ENCODE measurements at regions not wholly inside any gene's neighbourhood (a gene's known extent, or its start where the extent isn't known, plus 50 kb on each side); places are given as distances from the start of the nearest gene placed in this dataset.

DNA sequence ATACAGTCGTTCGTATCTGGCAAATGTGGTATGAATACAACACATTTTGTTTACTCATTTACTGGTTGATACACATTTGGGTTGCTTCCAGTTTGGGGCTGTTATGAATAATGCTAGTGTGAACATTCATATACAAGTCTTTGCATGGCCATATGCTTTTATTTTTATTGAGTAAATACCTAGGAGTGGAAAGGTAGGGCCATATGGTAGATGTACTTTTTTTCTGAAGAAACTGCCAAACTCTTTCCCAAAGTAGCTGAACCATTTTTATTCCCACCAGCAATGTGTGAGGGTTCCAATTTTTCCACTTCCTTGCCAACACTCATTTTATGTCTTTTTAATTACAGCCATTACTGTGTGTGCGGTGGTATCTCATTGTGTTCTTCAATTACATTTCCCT is 496.2 kb upstream of the NRXN1 start:
- DNase-seq (ENCODE audit: low spot score): no peak

DNA sequence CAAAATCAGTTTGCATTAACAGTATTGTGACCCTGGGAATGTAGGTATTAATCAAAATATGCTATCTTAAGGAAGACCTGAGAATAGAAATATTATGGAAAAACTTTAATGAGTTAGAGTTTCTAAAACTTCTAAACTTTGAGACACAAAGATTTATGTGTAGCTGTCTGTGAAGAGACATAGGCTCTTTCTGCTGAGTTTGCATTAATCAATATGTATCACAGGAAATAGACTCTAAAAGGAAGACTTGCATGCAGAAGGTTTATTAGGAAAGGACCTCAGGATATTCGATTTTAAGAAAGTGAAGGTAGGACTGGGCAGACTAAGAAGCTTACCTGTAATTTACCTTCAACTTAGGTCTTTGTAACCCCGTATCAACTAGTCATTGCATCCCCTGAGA is 494.8 kb upstream of the NRXN1 start:
- no peak for DNase-seq (ENCODE audit: low spot score)

DNA sequence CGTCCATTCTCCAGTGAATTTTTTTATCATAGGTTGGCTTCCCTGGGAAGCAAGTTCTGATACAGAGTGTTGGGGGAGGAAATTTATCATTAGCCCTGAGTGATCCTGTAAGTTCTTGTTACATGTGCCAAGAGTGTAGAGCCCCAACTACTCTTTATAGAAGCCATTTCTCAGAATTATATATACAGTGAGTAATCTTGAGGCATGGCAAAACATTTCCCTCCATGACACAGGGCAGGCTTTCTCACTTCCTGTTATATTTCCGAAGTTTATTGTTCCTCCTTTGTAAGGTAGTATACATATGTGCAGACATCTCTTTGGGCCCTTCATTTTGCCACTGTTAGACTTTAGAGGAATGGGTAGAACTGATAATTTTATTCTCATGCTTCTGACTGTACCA is 484.7 kb upstream of the NRXN1 start:
- no peak for DNase-seq (ENCODE audit: low spot score)

DNA sequence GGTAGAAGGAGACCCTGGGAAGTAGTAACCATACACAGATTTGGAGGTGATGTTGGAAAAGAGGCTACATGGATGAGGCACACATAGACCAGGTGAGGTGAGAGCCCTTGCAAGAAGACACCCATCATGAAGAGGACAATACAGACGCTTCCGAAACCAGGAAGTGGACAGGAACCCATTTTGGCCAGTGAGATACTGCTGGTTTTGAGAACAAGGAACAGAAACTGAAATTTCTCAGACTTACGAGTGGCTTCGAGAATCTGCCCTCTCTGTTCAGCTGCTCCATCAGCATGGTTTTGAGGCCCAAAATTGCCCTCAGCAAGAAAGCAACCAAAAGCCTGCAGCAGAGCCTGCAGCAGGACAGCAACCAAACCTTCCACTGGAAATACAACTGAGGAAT is 479.1 kb upstream of the NRXN1 start:
- no peak for DNase-seq (ENCODE audit: low spot score)

DNA sequence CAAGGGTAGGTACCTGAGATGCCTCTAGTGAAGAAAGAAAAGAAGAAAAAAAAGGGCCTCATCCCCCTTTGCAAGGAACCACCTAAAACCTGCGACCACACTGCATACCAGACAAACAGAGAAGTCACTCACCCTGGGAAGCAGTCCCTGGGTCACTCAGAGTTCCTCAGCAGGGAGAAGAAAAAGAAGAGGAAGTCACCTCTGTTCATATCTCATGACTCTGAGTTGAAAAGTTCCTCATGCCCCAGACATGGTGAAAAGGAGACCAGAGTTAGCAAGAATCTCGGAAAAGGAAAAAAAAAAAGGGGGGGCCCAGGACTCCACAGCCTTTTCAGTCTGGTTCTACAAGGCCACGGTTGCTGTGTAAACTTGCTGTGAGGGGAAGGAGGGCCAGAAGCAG is 478.4 kb upstream of the NRXN1 start:
- peak; percentile 34 for DNase-seq (ENCODE audit: low spot score)

DNA sequence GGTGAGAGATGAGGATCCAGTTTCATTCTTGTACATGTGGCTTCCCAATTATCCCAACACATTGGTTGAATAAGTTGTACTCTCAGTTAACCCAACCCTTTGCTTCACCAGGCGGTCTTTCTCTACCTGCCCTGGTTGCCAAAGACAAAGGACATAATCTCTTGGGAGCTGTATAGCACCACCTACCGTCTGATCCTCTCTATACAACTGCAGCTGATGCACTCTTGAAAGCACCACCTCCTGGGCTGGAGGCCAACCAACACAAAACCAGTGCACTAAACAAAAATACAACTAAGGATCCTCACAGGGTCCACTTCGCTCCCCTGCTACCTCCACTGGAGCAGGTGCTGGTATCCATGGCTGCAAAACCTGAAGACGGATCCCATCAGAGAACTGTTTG is 473.6 kb upstream of the NRXN1 start:
- no peak for DNase-seq (ENCODE audit: low spot score)

DNA sequence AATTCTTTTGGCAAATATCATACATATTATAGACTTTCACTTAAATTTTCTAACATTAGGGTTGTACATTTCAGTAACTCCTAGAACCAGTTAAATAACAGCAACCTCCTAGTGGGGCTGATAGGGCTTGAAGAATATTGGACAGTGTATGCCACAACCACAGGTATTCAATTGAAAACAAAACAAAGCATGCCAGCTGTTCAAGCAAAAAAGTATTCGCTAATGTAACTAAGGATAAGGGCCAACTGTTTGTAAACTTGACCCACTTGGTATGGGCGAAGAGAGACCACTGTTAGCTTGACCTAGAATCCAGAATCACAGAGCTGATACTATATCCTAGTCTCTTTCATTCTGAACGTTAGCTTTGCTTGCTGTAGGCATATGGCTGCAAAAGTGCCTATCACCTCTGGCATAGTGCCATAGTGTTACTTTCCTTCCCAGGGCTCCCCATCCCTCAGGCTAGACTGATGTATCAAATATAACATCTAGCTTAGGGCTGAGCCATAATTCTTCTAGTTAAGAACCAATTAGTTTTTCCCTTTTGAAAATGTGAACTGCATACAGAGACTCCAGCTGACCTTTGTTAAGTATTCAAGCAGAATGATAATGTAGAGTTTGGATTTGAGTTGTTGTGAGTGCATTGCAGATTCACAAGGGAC is 458.8 kb upstream of the NRXN1 start:
- no peak for DNase-seq (ENCODE audit: low spot score)

DNA sequence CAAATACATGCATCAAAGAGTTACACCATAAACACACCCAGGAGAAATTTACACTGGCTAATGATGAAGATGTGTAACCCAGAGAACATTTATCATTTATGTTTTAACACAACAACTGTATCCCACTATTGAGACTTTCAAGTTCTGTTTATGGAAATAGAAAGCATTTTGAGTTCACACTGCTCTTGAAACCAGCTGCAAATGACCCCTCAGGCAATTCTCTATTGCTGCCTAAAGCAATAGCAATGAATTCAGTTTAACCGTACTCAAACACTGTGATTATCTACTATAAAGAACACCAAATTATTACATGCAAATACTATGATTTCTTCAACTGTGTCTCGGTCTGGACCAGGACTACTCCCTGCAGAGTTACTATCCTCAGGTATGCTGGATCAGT is 452.7 kb upstream of the NRXN1 start:
- DNase-seq (ENCODE audit: low spot score): no peak

DNA sequence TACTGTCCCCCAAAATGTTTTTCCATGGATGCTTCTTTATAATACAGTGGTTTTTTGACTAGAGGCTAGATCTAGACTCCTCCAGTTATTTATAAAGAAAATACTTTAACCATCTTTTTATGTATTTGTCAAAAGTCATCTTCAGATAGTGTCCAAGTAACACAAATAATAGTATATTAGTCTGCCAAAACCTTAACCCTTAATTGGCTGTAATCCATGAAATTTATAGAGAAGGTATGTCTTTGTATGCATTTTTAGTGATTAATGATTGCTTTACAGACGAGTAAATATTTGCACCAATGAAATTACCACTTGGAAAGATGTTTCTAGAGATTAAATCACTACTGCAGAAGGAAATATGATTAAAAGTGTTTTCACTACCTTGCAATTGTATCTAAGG is 451.8 kb upstream of the NRXN1 start:
- no peak for DNase-seq (ENCODE audit: low spot score)

DNA sequence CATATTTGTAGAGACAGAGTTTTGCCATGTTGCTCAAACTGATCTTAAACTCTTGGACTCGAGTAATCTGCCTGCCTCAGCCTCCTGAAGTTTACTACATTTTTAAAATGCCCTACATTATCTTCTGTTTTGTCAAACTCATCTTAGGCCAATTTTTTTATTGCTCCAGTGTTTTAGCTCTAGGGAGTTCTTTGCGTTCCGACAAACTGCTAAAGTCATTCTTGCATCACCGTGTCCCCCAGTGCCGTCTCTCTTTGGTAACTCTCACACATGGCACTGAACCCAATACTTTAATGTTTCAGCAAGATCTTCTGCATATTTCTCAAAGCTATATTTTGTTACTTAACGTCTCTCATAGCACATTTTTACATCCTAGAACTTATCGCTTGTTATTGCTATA is 440.9 kb upstream of the NRXN1 start:
- DNase-seq (ENCODE audit: low spot score): no peak

DNA sequence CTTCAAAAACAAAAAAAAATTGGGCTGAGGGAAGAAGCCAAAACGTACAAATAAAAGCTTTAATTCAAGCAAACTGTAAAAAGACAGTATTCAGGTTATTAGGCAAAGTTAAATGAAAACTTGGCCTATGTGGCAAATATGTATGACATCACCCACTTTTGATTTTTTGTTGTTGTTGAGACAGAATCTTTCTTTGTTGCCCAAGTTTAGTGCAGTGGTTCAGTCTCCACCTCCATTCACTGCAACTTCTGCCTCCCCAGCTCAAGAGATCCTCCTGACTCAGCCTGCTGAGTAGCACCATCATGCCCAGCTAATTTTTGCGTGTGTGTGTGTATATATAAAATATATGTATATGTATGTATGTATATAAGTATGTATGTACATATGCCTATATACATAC is 440.4 kb upstream of the NRXN1 start:
- DNase-seq (ENCODE audit: low spot score): no peak

DNA sequence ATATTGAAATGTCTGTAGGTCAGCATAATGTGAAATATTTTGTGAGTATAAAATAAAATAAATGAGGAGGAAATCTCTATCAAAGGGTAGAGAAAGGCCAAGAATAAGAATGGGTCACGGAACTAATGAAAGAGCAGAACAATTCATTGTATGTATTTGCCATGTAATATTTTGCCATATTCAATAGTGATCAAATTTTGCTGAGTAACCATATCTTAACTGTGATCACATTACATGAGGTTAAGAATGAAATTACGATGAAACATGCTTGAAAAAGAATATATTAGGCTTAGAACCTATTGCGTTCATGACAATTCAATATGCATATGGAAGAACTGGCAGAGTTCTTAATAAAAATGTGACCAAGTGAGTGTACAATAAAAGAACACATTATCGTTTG is 437.2 kb upstream of the NRXN1 start:
- DNase-seq (ENCODE audit: low spot score): no peak

DNA sequence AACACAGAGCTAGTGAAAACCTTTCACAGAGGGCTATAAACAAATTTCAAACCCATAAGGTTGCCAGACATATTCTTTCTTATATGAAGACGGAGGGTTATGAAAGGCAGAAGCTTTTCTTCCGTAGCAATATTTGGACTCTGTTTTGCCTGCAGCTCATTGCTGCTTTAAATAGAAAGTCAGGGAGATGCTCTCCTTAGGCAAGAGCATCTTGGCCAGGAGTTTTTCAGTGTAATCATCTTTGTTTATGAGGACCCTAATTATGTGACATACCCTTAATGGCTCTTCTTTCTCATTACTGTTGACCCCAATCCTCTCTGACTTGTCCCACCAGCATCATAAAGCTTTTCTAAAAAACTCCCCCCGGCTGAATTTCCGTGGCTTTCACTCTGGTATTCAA is 433.4 kb upstream of the NRXN1 start:
- peak; percentile 23 for DNase-seq (ENCODE audit: low spot score)

DNA sequence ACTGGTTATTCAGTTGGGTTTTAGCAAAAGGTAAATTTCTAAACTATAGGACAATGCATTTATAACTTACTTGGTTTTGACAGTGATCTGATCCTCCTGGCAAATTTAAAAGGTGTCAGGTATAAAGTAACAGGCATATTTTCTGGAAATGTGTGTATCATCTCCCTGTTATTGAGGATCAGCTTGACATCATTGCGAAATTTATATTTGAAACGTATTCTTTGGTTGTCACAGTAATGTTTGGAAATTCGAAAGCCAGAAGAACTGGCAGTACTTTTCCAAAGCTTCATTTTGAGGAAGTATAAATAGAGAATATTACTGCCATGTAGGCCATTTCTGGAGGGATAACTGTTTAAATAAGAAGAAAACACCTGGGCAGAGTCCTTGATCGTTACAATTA is 422.2 kb upstream of the NRXN1 start:
- DNase-seq (ENCODE audit: low spot score): no peak

DNA sequence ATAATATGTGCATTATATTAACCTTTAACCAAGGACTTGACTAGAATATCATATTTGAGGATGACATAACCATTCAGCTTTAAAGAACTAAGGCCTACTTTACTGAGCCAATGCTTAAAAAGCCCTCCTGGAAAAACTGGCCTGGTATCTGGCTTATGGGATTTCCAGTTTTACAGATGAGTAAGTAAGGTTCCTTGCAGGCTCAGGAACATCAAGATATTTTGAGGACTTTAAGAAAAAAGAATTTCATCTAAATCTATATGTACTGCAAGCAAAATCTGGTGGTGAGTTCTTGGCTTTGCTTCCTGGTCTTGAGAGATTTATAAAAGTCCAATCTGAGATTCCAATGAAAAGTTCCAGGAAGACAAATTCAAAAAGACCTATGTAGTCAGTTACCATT is 417.0 kb upstream of the NRXN1 start:
- DNase-seq (ENCODE audit: low spot score): peak; percentile 93

DNA sequence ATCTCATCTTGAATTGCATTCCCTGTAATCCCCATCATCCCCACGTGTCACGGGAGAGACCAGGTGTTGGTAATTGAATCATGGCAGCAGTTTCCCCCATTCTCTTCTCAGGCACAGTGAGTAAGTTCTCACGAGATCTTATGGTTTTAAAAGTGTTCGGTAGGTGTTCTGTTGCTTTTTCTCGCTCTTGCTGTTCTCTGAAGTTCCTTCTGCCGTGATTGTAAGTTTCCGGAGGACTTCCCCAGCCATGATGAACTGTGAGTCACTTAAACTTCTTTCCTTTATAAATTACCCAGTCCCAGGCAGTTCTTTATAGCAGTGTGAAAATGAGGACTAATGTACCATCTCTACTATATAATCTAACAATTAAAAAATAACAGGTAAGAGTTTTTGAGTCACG is 409.9 kb upstream of the NRXN1 start:
- DNase-seq (ENCODE audit: low spot score): no peak

DNA sequence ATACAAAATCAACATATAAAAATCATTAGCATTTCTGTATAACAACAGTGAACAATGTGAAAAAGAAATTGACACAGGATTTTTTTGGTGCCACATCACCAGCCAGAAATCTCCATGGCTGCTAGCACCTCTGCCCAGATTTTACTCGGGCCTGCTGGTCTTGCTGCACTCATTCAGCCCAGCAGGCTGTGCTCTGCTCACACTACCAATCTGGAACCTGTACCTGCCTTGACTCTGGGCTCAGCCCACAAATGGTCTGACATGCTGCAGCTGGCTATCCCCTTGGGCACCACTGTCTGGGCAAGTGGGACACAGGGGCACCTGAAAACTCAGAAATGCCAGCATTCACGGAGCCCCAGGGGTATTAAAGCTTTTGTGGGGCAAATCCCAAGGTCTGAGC is 392.5 kb upstream of the NRXN1 start:
- no peak for DNase-seq (ENCODE audit: low spot score)

DNA sequence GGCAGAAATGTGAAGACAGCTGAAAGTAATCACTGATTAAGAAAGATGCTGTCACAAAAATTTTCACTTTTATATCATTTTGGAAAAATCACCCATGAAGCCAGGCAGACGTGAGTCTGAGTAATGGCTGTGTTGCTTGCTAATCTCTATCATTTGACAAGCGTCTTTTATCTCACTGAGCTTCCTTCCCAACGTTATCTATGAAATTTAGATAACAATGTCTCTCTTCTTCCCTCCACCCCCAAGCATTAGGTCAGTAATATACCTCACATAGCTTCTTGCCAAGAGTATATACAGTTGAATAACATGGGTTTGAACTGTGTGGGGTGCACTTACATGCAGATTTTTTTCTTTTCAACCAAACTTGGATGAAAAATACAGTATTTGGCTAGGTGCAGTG is 388.6 kb upstream of the NRXN1 start:
- peak; percentile 76 for DNase-seq (ENCODE audit: low spot score)

DNA sequence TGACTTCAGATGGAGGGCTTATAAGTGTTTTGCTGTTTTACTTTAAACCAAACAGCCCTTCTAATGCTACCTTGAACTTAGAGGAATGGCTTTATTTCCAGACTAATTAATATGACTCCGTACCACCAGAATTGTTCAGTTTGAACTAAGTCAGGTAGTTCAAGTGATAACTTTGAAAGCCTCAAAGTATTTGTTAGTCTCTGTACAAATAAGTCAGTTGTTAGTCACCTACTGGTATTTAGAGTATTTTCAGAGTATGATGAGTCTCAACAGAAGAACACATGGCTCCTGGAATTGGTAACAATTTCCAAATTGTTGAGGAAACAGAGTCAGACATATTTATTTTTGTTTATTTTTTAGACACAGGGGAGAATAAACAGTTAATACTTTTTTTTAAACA is 381.8 kb upstream of the NRXN1 start:
- DNase-seq (ENCODE audit: low spot score): no peak

DNA sequence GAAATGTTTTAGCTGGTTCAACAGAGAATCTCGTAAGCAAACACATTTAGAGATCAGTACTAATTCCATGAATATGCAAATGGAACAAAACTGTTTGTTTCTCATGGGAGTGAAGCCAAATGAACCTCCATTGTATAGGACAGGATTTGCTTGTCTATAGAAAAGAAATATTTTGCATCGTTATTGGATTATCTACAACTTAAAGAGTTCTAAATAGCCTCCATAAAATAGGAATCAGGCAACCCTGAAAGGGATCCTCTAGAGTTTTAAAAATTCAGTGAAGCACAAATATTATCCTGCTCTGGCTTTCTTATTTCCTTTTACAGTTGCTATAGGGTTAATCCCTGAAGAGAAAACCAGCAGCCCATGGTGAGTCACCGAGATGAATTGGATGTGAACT is 378.4 kb upstream of the NRXN1 start:
- peak; percentile 40 for DNase-seq (ENCODE audit: low spot score)

DNA sequence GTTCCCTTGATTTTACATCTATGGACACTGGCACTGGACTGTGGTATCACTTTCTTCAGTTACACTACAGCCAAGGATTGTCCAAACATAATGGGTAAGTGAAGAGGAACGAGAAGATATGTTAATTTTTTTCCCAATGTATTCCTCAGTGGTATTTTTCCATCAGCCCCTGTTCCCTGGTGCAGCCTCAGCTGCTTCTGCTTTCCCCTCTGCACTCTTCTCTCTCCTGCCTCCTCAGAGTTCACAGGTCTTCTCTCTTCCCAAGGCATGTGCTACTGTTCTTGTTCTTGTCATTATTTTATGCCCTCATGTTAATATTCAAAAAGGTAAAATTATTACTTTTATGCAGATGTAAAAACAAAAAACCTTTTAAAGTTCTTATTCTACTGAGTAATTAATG is 378.0 kb upstream of the NRXN1 start:
- DNase-seq (ENCODE audit: low spot score): no peak

DNA sequence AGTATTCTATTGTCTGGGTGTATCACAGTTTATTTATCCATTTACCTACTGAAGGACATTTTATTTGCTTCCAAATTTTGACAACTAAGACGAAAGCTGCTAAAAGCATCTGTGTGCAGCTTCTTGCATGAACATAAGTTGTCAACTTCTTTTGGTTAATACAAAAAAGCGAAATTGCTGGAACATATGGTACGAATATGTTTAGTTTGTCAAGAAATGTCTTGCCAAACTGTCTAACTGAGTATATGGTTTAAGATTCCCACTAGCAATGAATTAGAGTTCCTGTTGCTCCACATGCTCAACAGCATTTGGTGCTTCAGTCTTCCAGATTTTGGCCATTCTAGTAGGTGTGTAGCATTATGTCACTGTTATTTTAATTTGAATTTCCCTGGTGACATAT is 372.3 kb upstream of the NRXN1 start:
- no peak for DNase-seq (ENCODE audit: low spot score)

DNA sequence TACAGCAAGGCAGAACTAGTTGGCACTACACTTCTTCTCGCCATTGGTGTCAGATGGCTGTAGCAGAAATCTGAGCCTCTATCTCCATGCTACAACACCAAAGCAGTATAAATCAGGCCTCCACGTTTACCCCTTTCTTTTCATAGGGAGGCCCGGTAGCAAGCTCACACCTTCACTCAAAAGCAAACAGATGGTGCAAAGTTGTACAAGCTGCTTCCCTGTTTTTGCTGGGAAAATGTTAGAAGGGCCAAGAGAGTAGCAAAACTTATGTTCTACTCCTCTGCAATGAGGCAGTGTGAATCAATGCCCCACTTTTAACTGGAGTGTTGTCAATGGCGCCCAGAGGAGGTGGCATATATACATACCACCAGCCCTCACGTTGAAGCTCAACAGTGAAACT is 369.6 kb upstream of the NRXN1 start:
- no peak for DNase-seq (ENCODE audit: low spot score)

DNA sequence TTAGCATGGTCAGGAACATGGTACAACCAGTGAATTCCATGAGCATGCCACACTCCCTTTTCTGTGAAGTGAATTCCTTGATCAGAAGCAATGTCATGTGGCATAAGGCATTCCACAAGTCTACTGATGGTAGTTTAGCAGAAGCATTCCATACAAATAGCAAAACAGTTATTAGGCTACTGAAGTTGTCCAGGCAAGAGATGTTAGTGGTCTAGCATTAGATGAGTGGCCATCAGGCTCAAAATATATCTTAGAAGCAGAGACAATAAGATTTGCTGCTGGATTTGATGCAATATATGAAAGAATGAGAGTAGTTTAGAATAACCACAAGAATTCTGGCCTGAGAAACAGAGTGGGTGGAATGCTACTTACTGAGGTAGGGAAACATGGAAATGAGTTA is 355.3 kb upstream of the NRXN1 start:
- no peak for DNase-seq (ENCODE audit: low spot score)

DNA sequence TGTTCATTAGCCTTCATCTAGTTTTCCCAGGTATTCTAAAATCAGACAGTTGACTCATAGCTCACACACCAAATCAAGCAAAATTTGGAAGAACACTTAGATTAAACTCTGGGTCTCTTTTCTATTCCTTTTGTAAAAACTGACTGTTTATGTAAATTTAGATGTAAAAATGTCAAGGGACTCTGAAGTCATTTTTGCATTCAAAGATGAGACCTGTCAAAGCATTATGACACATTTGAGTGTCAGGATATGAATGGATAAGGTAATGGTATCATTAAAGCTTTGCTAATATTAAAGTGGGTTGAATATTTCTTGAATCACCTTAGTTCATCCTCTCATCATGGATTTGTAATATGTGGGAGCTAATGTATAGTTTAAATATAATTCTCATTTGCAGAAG is 348.1 kb upstream of the NRXN1 start:
- no peak for DNase-seq (ENCODE audit: low spot score)

Measured in umbilical cord (tissue), 1 donor.